CD8-positive, alpha-beta memory T cell (primary cell): ENCODE measurements at regions not wholly inside any gene's neighbourhood (a gene's known extent, or its start where the extent isn't known, plus 50 kb on each side); places are given as distances from the start of the nearest gene placed in this dataset.

Experiments
- CTCF ChIA-PET: fragments of 350-600 bp; sonication (Branson Sonifier 250); formaldehyde crosslinking; loops from one replicate; lab custom pipeline; 2021; ENCODE audit warnings: antibody characterized with exemption; lab: Charles Lee
- POLR2A ChIA-PET: fragments of 350-600 bp; sonication (Branson Sonifier 250); formaldehyde crosslinking; loops from one replicate; lab custom pipeline; 2021; ENCODE audit warnings: antibody characterized with exemption; lab: Charles Lee
- DNase-seq, 5 donors: peaks; one replicate each; pipeline versions ENCODE4 v3.0.0 to v3.0.0-alpha.2; 2020 to 2022; ENCODE audit warnings: mixed read lengths in 1 of 5
- H3K27ac ChIP-seq: one replicate; pipeline ENCODE4 v1.7.0; 2013; ENCODE audit warnings: low read depth, mild to moderate bottlenecking, low read length, moderate library complexity
- H3K27me3 ChIP-seq: 2 replicates; pipeline ENCODE4 v1.7.0; 2013; ENCODE audit warnings: low read length, mild to moderate bottlenecking; ENCODE audit not compliant: insufficient read depth, poor library complexity, severe bottlenecking
- H3K36me3 ChIP-seq: 2 replicates; pipeline ENCODE4 v1.7.0; 2013; ENCODE audit warnings: mild to moderate bottlenecking, low read length, moderate library complexity; ENCODE audit not compliant: insufficient read depth
- H3K4me1 ChIP-seq: 2 replicates; pipeline ENCODE4 v1.7.0; 2013; ENCODE audit warnings: mild to moderate bottlenecking, low read length, moderate library complexity; ENCODE audit not compliant: insufficient read depth
- H3K4me3 ChIP-seq: 2 replicates; pipeline ENCODE4 v1.7.0; 2013; ENCODE audit warnings: mild to moderate bottlenecking, low read length
- H3K9me3 ChIP-seq: 2 replicates; pipeline ENCODE4 v1.7.0; 2013; ENCODE audit warnings: mild to moderate bottlenecking, low read length
- H3K27ac Mint-ChIP-seq, 8 donors: one replicate each; pipeline ENCODE4 v1.8.0; 2020 to 2021; ENCODE audit warnings: mixed read lengths in 8 of 8, mild to moderate bottlenecking in 6 of 8, inconsistent platforms in 3 of 8, moderate library complexity in 3 of 8
- H3K27me3 Mint-ChIP-seq, 2 donors: one replicate each; pipeline ENCODE4 v1.8.0; 2020 to 2021; ENCODE audit warnings: mixed read lengths in 2 of 2, mild to moderate bottlenecking in 1 of 2, moderate library complexity in 1 of 2
- H3K36me3 Mint-ChIP-seq, 3 donors: one replicate each; pipeline ENCODE4 v1.8.0; 2020 to 2021; ENCODE audit warnings: mixed read lengths in 3 of 3, inconsistent platforms in 1 of 3, mild to moderate bottlenecking in 1 of 3
- H3K4me1 Mint-ChIP-seq, 3 donors: one replicate each; pipeline ENCODE4 v1.8.0; 2020 to 2021; ENCODE audit warnings: mixed read lengths in 3 of 3, inconsistent platforms in 1 of 3, mild to moderate bottlenecking in 1 of 3
- H3K4me3 Mint-ChIP-seq, 7 donors: one replicate each; pipeline ENCODE4 v1.8.0; 2020 to 2021; ENCODE audit warnings: mixed read lengths in 7 of 7, mild to moderate bottlenecking in 6 of 7, moderate library complexity in 4 of 7, inconsistent platforms in 2 of 7
- H3K9me3 Mint-ChIP-seq, 5 donors: one replicate each; pipeline ENCODE4 v1.8.0; 2020 to 2022; ENCODE audit warnings: mixed read lengths in 5 of 5, mild to moderate bottlenecking in 3 of 5, moderate library complexity in 2 of 5, inconsistent platforms in 1 of 5

DNA sequence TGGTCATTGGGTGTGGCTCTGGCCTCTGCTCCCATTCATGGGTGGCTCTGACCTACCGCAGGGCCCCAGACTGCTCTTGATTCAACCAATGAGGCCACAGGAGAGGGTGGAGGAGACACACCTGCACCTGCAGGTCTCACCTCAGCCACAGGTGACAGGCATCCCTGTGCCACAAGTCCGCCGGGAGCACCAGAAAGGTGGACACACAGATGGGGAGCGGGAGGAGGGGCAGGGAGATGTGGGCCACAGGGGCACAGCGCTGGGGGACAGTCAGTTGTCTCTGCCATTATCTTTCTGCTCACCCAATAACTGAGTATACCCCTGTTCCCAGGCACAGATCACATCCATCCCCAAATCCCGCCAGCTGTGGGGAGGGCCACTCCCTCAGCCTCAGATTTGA lies 189.1 kb upstream of the SALL3 start:
- DNase-seq = no peak
- Mint-ChIP-seq H3K4me1 (no peaks in the 10 kb centered on the region), H3K4me3 (no peak overlapping the region), H3K27ac (no peak overlapping the region), H3K27me3 (peaks cover 0 to 12% of the 10 kb centered on the region in 2 donors), H3K36me3 (no peaks in the 10 kb centered on the region), H3K9me3 (peaks cover 0 to 1% (median 0%) of the 10 kb centered on the region in 5 donors)
- ChIA-PET POLR2A (no interaction called here), CTCF (no interaction called here)
- no peaks in the 10 kb centered on the region for H3K36me3 ChIP-seq
- H3K9me3 ChIP-seq = no peaks in the 10 kb centered on the region
- H3K4me1 ChIP-seq = no peaks in the 10 kb centered on the region
- H3K4me3 ChIP-seq = no peak overlapping the region
- H3K27me3 ChIP-seq = no peaks in the 10 kb centered on the region
- no peak overlapping the region for H3K27ac ChIP-seq

DNA sequence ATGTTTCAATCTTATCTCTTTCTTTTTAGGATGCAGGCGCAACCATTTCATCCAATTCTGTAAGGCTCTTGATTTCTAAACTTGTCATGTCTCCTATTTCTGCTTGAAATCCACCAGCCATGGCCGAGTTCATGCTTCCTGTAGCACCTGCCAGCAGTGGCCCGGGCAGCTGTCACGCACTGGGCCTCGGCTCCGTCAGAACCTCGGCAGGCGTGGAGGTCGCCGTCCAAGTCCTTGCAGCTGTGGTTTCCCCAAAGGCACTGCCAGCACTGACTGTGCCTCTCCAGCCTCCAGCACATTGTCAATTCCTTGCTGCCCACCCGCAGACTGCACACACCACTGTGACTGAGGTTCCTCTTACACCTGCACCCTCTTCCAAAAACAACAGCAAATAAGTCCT lies 188.7 kb upstream of the SALL3 start:
- H3K27me3 ChIP-seq = no peaks in the 10 kb centered on the region
- no peak overlapping the region for H3K4me3 Mint-ChIP-seq
- H3K9me3 ChIP-seq = no peaks in the 10 kb centered on the region
- no peak overlapping the region for H3K4me3 ChIP-seq
- no peak for DNase-seq
- ChIA-PET CTCF (no interaction called here), POLR2A (no interaction called here)
- no peak overlapping the region for H3K27ac ChIP-seq
- H3K36me3 ChIP-seq = no peaks in the 10 kb centered on the region
- H3K4me1 ChIP-seq = no peaks in the 10 kb centered on the region
- H3K27me3 Mint-ChIP-seq = peaks cover 0 to 12% of the 10 kb centered on the region in 2 donors
- H3K9me3 Mint-ChIP-seq = peaks cover 0 to 1% (median 0%) of the 10 kb centered on the region in 5 donors
- no peaks in the 10 kb centered on the region for H3K4me1 Mint-ChIP-seq
- no peak overlapping the region for H3K27ac Mint-ChIP-seq
- H3K36me3 Mint-ChIP-seq = no peaks in the 10 kb centered on the region

DNA sequence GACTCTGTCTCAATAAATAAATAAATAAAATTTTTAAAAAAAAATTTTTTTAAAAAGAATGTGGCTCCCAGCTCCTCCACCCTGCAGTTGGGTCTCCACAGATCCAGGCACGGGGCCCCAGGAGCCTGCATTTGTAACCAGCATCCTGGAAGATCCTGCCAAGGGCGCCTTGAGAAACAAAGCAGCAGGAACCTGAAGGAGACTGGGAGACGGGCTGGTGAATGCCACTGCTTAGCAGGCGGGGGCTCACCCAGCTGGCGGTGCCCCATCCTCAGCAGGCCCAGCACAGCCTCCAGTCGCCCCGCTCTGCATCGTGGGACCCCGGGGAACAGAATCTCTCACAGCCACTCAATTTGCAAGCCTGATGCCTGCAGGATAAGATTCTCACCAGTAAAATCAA lies 187.5 kb upstream of the SALL3 start:
- CTCF ChIA-PET = no interaction called here
- no peak for DNase-seq
- no peaks in the 10 kb centered on the region for H3K4me1 ChIP-seq
- Mint-ChIP-seq H3K27me3 (peaks cover 0 to 12% of the 10 kb centered on the region in 2 donors), H3K27ac (no peak overlapping the region), H3K4me1 (no peaks in the 10 kb centered on the region), H3K36me3 (no peaks in the 10 kb centered on the region), H3K9me3 (peaks cover 0 to 1% (median 0%) of the 10 kb centered on the region in 5 donors), H3K4me3 (no peak overlapping the region)
- no peaks in the 10 kb centered on the region for H3K36me3 ChIP-seq
- no peak overlapping the region for H3K4me3 ChIP-seq
- POLR2A ChIA-PET = no interaction called here
- H3K9me3 ChIP-seq = no peaks in the 10 kb centered on the region
- H3K27me3 ChIP-seq = no peaks in the 10 kb centered on the region
- no peak overlapping the region for H3K27ac ChIP-seq

GRCh38 chr18:78792736-78793135 lies 186.9 kb upstream of the SALL3 start:
- Histone ChIP-seq H3K9me3 (no peaks in the 10 kb centered on the region), H3K36me3 (no peaks in the 10 kb centered on the region), H3K4me3 (no peak overlapping the region), H3K4me1 (no peaks in the 10 kb centered on the region), H3K27me3 (no peaks in the 10 kb centered on the region), H3K27ac (no peak overlapping the region)
- H3K27me3 Mint-ChIP-seq = peaks cover 0 to 12% of the 10 kb centered on the region in 2 donors
- H3K36me3 Mint-ChIP-seq = no peaks in the 10 kb centered on the region
- H3K27ac Mint-ChIP-seq = no peak overlapping the region
- POLR2A ChIA-PET = no interaction called here
- no peaks in the 10 kb centered on the region for H3K4me1 Mint-ChIP-seq
- CTCF ChIA-PET = no interaction called here
- H3K4me3 Mint-ChIP-seq = no peak overlapping the region
- no peak for DNase-seq
- no peaks in the 10 kb centered on the region for H3K9me3 Mint-ChIP-seq

DNA sequence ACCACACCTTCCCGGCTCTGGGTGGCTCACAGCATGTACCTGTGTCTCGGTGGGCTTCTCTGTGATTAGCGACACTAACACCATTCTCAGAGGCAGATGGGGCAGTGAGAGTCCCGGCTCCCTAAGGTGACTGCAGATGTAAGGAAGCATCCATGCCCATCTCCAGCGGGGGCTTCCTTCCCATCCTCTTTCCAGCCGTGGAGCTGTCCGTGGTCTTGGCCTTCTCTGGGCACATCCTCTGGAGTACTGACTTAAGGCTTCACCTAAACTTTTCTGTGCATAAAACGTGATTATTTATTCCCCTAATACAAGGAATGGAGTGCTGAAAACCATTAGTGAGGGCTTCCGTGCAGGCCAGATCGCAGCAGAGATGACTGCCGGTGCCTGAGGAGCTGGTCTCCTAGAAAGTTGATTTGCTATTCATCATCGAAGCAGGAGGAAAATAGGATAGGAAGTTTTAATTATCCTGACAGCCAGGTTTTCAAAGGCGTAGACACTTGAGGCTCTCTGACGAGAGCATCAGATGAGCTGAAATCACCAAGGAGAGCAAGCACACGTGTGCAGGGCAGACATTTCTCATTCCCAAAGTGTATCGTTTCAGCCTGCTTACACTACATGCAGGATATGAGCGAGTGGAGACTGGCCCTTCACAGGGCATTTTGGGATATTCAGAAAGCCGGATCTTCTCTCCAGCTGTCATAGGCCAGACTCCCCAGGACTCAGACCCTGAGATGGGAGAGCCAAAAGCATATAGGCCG lies 186.1 kb upstream of the SALL3 start:
- Histone ChIP-seq H3K9me3 (no peaks in the 10 kb centered on the region), H3K36me3 (no peaks in the 10 kb centered on the region), H3K4me3 (no peak overlapping the region), H3K4me1 (no peaks in the 10 kb centered on the region), H3K27ac (no peak overlapping the region), H3K27me3 (no peaks in the 10 kb centered on the region)
- Mint-ChIP-seq H3K36me3 (no peaks in the 10 kb centered on the region), H3K9me3 (no peaks in the 10 kb centered on the region), H3K4me3 (no peak overlapping the region), H3K4me1 (no peaks in the 10 kb centered on the region), H3K27me3 (peaks cover 0 to 12% of the 10 kb centered on the region in 2 donors), H3K27ac (no peak overlapping the region)
- CTCF ChIA-PET = no interaction called here
- POLR2A ChIA-PET = no interaction called here
- no peak for DNase-seq

DNA sequence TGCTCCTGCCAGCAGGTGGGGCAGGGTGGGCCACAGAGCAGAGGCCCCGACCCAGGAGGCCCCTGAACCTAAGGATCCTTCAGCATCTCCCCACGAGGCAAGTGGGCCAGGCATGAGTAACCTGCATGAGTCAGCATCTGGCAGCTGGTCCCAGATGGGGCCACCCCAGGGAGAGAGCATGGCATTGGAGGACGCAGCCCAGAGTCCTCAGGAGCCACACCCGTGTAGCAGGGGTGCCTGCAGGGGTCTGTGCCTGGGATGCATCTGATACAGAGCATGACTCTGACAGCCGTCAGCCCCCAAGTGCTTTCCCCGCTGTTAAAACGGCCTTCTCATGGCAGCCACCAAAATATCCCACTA lies 185.6 kb upstream of the SALL3 start:
- no peak overlapping the region for H3K27ac ChIP-seq
- Mint-ChIP-seq H3K36me3 (no peaks in the 10 kb centered on the region), H3K4me1 (no peaks in the 10 kb centered on the region), H3K27me3 (peaks cover 0 to 12% of the 10 kb centered on the region in 2 donors), H3K27ac (no peak overlapping the region), H3K9me3 (no peaks in the 10 kb centered on the region), H3K4me3 (no peak overlapping the region)
- no peak for DNase-seq
- no peaks in the 10 kb centered on the region for H3K36me3 ChIP-seq
- no peaks in the 10 kb centered on the region for H3K9me3 ChIP-seq
- H3K4me3 ChIP-seq = no peak overlapping the region
- POLR2A ChIA-PET = no interaction called here
- no peaks in the 10 kb centered on the region for H3K4me1 ChIP-seq
- CTCF ChIA-PET = no interaction called here
- no peaks in the 10 kb centered on the region for H3K27me3 ChIP-seq

GRCh38 chr18:78796693-78797455 lies 182.7 kb upstream of the SALL3 start:
- no peak overlapping the region for H3K27ac Mint-ChIP-seq
- Histone ChIP-seq H3K9me3 (no peaks in the 10 kb centered on the region), H3K27ac (no peak overlapping the region), H3K4me1 (no peaks in the 10 kb centered on the region), H3K4me3 (no peak overlapping the region), H3K36me3 (no peaks in the 10 kb centered on the region), H3K27me3 (no peaks in the 10 kb centered on the region)
- no peaks in the 10 kb centered on the region for H3K9me3 Mint-ChIP-seq
- ChIA-PET CTCF (no interaction called here), POLR2A (no interaction called here)
- DNase-seq = no peak
- H3K4me1 Mint-ChIP-seq = no peaks in the 10 kb centered on the region
- H3K27me3 Mint-ChIP-seq = peaks cover 0 to 3% of the 10 kb centered on the region in 2 donors
- no peaks in the 10 kb centered on the region for H3K36me3 Mint-ChIP-seq
- H3K4me3 Mint-ChIP-seq = no peak overlapping the region

GRCh38 chr18:78797499-78797898 lies 182.1 kb upstream of the SALL3 start:
- Mint-ChIP-seq H3K27me3 (peaks cover under 1% of the 10 kb centered on the region in 2 donors), H3K9me3 (no peaks in the 10 kb centered on the region), H3K36me3 (no peaks in the 10 kb centered on the region), H3K27ac (no peak overlapping the region), H3K4me1 (no peaks in the 10 kb centered on the region), H3K4me3 (no peak overlapping the region)
- Histone ChIP-seq H3K27ac (no peak overlapping the region), H3K9me3 (no peaks in the 10 kb centered on the region), H3K36me3 (no peaks in the 10 kb centered on the region), H3K4me3 (no peak overlapping the region), H3K27me3 (no peaks in the 10 kb centered on the region), H3K4me1 (no peaks in the 10 kb centered on the region)
- CTCF ChIA-PET = no interaction called here
- no peak for DNase-seq
- POLR2A ChIA-PET = no interaction called here
